OCI-LY7 (cell line): ENCODE measurements at regions not wholly inside any gene's neighbourhood (a gene's known extent, or its start where the extent isn't known, plus 50 kb on each side); places are given as distances from the start of the nearest gene placed in this dataset.

Source experiments
- BruUV-seq: library from RNA; stranded (reverse); fragments of 400-500 nt; replicated peaks from 2 replicates; lab custom pipeline; 2021; lab: Mats Ljungman, UMichigan
- CTCF ChIA-PET: fragments of 300-600 bp; sonication (Branson Sonifier 250); formaldehyde crosslinking; loops from one replicate; lab custom pipeline; 2022; ENCODE audit warnings: antibody characterized with exemption; ENCODE audit not compliant: unreplicated experiment; lab: Charles Lee
- POLR2A ChIA-PET: fragments of 300-600 bp; sonication (Branson Sonifier 250); formaldehyde crosslinking; loops from one replicate; lab custom pipeline; 2022; ENCODE audit warnings: antibody characterized with exemption; lab: Charles Lee
- DNase-seq: peaks from one replicate; pipeline ENCODE4 v3.0.0-alpha.2; 2015; ENCODE audit warnings: low spot score
- H2AFZ ChIP-seq: fragments of 200-600 bp; sonication (generic), shearing (Covaris generic); 2 replicates; pipeline ENCODE4 v1.6.1; 2014; ENCODE audit warnings: mild to moderate bottlenecking, antibody characterized with exemption, low read length, moderate library complexity
- H3K27ac ChIP-seq: fragments of 200-600 bp; sonication (generic); 2 replicates; pipeline ENCODE4 v1.5.1; 2014; ENCODE audit warnings: mixed run types, low read depth, mild to moderate bottlenecking, moderate library complexity, low read length, inconsistent platforms; ENCODE audit not compliant: poor library complexity, severe bottlenecking
- H3K36me3 ChIP-seq: fragments of 200-600 bp; sonication (generic); 2 replicates; pipeline ENCODE4 v1.6.1; 2014; ENCODE audit warnings: mild to moderate bottlenecking, antibody characterized with exemption, low read length, moderate library complexity, mixed read lengths; ENCODE audit not compliant: insufficient read depth
- H3K4me1 ChIP-seq: fragments of 200-600 bp; sonication (generic); 2 replicates; pipeline ENCODE4 v1.5.1; 2014; ENCODE audit warnings: mild to moderate bottlenecking, low read length; ENCODE audit not compliant: insufficient read depth, poor library complexity, severe bottlenecking
- H3K4me2 ChIP-seq: fragments of 200-600 bp; sonication (generic); 2 replicates; pipeline ENCODE4 v1.6.1; 2014; ENCODE audit warnings: mild to moderate bottlenecking, low read length
- H3K4me3 ChIP-seq: fragments of 200-600 bp; sonication (generic); 2 replicates; pipeline ENCODE4 v1.5.1; 2014; ENCODE audit warnings: mild to moderate bottlenecking, low read depth, low read length; ENCODE audit not compliant: poor library complexity, severe bottlenecking
- H3K79me2 ChIP-seq: fragments of 200-600 bp; sonication (generic); 2 replicates; pipeline ENCODE4 v1.6.1; 2016; ENCODE audit warnings: low read depth, mild to moderate bottlenecking, low read length, moderate library complexity, mixed read lengths; ENCODE audit not compliant: insufficient read depth
- H3K9me2 ChIP-seq: fragments of 200-600 bp; sonication (generic); 2 replicates; pipeline ENCODE4 v1.6.1; 2016; ENCODE audit warnings: mild to moderate bottlenecking, low read length, mixed read lengths; ENCODE audit not compliant: insufficient read depth
- H3K9me3 ChIP-seq: fragments of 200-600 bp; sonication (generic); 2 replicates; pipeline ENCODE4 v1.6.1; 2014; ENCODE audit warnings: mild to moderate bottlenecking, mixed run types, low read length, mixed read lengths
- H4K20me1 ChIP-seq: fragments of 200-600 bp; sonication (generic); 2 replicates; pipeline ENCODE4 v1.6.1; 2014; ENCODE audit warnings: mild to moderate bottlenecking, antibody characterized with exemption, low read length, moderate library complexity, mixed read lengths; ENCODE audit not compliant: insufficient read depth
- CTCF ChIP-seq: fragments of 200-600 bp; sonication (generic); conservative IDR thresholded peaks from 2 replicates; pipeline ENCODE4 v1.5.1; 2014; ENCODE audit warnings: mild to moderate bottlenecking, antibody characterized with exemption, low read length, moderate library complexity, mixed read lengths
- EZH2phosphoT487 ChIP-seq: fragments of 200-600 bp; sonication (generic); IDR thresholded peaks from 2 replicates; pipeline ENCODE4 v1.6.1; 2018; ENCODE audit warnings: low read depth, borderline replicate concordance, mild to moderate bottlenecking, mixed run types, antibody characterized with exemption, low read length, moderate library complexity, mixed read lengths
- intact Hi-C: fragments of 100-400 bp; cut with micrococcal nuclease; formaldehyde crosslinking; loops from one replicate; pipeline ENCODE4 v1.10.0; 2022; ENCODE audit not compliant: unreplicated experiment

GRCh38 chr2:182631299-182631698 lies 84.8 kb upstream of the DNAJC10 start:
- POLR2A ChIA-PET: no interaction called here
- intact Hi-C loops: no loop called here
- Histone ChIP-seq H2AFZ (no peak overlapping the region), H3K4me2 (no peak overlapping the region), H3K36me3 (no peaks in the 10 kb centered on the region), H3K27ac (no peak overlapping the region), H3K9me2 (no peaks in the 10 kb centered on the region), H4K20me1 (no peaks in the 10 kb centered on the region), H3K79me2 (no peaks in the 10 kb centered on the region), H3K9me3 (no peaks in the 10 kb centered on the region), H3K4me1 (no peaks in the 10 kb centered on the region), H3K4me3 (no peak overlapping the region)
- BruUV-seq: no TSS peak
- DNase-seq: no peak
- no peak for TF ChIP-seq CTCF
- no peak for TF ChIP-seq EZH2phosphoT487
- CTCF ChIA-PET: no interaction called here

- Histone ChIP-seq H3K4me1 (no peaks in the 10 kb centered on the region), H3K79me2 (no peaks in the 10 kb centered on the region), H2AFZ (no peak overlapping the region), H3K4me3 (no peak overlapping the region), H3K9me3 (no peaks in the 10 kb centered on the region), H3K27ac (no peak overlapping the region), H3K36me3 (no peaks in the 10 kb centered on the region), H3K9me2 (no peaks in the 10 kb centered on the region), H4K20me1 (no peaks in the 10 kb centered on the region), H3K4me2 (no peak overlapping the region)
- TF ChIP-seq CTCF (no peak), EZH2phosphoT487 (no peak)
- DNase-seq: no peak
- ChIA-PET CTCF (no interaction called here), POLR2A (interaction anchor here (0.7 kb wide), 2 partner anchors 27 to 240 kb away, joined by 3 to 4 read pairs; no protein-coding TSS in a partner anchor)
- BruUV-seq: no TSS peak
- intact Hi-C loops: no loop called here
Measured at GRCh38 chr2:182634386-182634785, 81.7 kb upstream of the DNAJC10 start.

- no peak for DNase-seq
Measured at GRCh38 chr2:182636699-182637098, 79.4 kb upstream of the DNAJC10 start.

More at GRCh38 chr2:182636699-182637098, 79.4 kb upstream of the DNAJC10 start:
- H3K9me2 ChIP-seq: no peaks in the 10 kb centered on the region
- POLR2A ChIA-PET: interaction anchor here (0.6 to 1.5 kb wide), 4 partner anchors 11 to 303 kb away, joined by 3 to 5 read pairs (median 4); no protein-coding TSS in a partner anchor
- H3K4me2 ChIP-seq: no peak overlapping the region
- CTCF ChIA-PET: no interaction called here
- intact Hi-C loops: no loop called here
- H4K20me1 ChIP-seq: 0 out of 2 replicates have a peak, but pooled peaks cover 2% of the 10 kb centered on the region
- no peaks in the 10 kb centered on the region for H3K4me1 ChIP-seq
- H3K36me3 ChIP-seq: no peaks in the 10 kb centered on the region
- H3K79me2 ChIP-seq: no peaks in the 10 kb centered on the region
- no peak overlapping the region for H3K27ac ChIP-seq
- TF ChIP-seq CTCF (no peak), EZH2phosphoT487 (no peak)
- no peak overlapping the region for H3K4me3 ChIP-seq
- no TSS peak for BruUV-seq
- H3K9me3 ChIP-seq: no peaks in the 10 kb centered on the region
- H2AFZ ChIP-seq: no peak overlapping the region
